ENCODE measurements at regions not wholly inside any gene's neighbourhood (a gene's known extent, or its start where the extent isn't known, plus 50 kb on each side); places are given as distances from the start of the nearest gene placed in this dataset.

DNA sequence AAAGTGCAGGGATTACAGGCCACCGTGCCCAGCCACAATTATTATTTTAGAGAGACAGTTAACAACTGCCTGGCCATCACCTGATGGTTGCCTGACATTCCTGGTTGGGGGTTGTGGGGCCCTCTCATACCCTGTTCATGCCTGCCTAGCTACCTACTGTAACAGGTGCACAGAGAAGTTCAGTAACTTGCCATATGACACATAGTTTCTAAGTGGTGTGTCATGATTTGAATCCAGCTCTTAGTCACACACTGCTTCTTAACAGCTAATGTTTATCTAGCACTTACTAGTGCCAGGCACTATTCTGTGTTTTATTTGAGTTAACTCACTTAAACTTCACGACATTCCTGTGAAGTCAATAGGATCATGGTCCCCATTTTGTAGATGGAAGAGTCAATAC, 122.7 kb upstream of the JADE1 start:
- no peak for TF ChIP-seq EP300 (IDR thresholded peaks at IDR 0.05)
- TF ChIP-seq, protein P1, sequence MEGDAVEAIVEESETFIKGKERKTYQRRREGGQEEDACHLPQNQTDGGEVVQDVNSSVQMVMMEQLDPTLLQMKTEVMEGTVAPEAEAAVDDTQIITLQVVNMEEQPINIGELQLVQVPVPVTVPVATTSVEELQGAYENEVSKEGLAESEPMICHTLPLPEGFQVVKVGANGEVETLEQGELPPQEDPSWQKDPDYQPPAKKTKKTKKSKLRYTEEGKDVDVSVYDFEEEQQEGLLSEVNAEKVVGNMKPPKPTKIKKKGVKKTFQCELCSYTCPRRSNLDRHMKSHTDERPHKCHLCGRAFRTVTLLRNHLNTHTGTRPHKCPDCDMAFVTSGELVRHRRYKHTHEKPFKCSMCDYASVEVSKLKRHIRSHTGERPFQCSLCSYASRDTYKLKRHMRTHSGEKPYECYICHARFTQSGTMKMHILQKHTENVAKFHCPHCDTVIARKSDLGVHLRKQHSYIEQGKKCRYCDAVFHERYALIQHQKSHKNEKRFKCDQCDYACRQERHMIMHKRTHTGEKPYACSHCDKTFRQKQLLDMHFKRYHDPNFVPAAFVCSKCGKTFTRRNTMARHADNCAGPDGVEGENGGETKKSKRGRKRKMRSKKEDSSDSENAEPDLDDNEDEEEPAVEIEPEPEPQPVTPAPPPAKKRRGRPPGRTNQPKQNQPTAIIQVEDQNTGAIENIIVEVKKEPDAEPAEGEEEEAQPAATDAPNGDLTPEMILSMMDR (IDR thresholded peaks at IDR 0.05): no peak

Measured in upper lobe of left lung (tissue), 4 donors.